ENCODE measurements at regions not wholly inside any gene's neighbourhood (a gene's known extent, or its start where the extent isn't known, plus 50 kb on each side); places are given as distances from the start of the nearest gene placed in this dataset.
"Not testable (repeated sequence)": the region's sequence is repeated elsewhere in the genome, so short reads cannot be mapped to it uniquely, and the experiment has no call there.

- DNase-seq = not testable (repeated sequence)
Measured at GRCh38 chr6:8619408-8619807, 184.1 kb upstream of the SLC35B3 start.

DNA sequence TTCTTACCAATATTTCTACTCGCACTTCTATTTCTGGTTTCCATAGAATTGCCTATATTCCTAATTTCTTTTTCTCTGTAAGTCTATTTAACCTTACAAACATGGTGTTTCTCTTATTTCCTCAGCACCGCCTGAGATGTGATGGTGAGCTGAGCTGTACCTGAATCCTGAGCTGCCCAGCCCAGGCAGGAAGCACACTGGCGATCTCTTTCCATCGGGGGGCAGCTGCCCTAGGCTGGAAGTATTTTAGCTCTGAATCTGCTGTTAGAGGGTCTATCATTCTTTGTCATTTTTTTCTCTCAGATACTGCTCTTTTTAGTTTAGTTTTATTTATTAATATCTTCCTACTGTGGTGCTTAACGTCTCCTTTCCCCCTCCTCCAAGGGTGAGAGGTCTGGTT is 173.4 kb upstream of the SLC35B3 start:
- DNase-seq = no peak

GRCh38 chr6:8589941-8590729 is 154.8 kb upstream of the SLC35B3 start:
- DNase-seq = no peak

DNA sequence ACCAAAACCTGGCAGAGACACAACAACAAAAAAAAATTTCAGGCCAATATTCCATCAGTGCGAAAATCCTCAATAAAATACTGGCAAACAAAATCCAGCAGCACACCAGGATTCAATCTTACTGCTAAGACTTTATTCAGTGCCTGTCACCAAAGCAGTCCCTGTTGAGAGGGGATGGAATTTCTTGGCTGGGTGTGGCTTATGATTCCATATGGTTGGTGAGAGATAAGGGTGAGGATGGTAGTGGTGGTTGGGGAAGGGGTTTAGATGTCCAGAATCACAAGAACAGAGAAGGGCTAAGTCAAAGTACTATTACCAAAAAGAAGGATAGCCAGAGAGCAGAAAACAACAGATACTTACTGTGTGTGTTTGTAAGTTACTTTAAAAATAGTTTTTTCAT is 152.8 kb upstream of the SLC35B3 start:
- no peak for DNase-seq

DNA sequence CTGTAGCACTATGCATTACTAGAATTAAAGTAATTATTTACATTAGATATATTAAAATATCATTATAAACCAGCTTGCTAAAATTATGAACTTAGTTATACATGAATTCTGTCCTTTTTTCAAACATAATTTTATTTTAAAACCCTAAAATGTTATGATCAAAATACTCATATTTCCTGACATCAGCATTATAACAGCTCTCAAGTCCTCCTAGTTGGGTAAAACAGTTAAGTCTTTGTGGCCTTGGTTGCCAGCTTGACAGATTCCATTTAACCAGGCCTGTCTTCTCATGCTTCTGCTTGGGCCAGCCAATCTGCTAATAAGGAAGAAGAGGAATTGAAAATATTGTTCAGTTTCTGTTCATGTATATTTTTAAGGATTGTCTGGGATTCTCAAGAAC is 147.9 kb upstream of the SLC35B3 start:
- no peak for DNase-seq

GRCh38 chr6:8579372-8579771 is 144.0 kb upstream of the SLC35B3 start:
- DNase-seq = no peak

DNA sequence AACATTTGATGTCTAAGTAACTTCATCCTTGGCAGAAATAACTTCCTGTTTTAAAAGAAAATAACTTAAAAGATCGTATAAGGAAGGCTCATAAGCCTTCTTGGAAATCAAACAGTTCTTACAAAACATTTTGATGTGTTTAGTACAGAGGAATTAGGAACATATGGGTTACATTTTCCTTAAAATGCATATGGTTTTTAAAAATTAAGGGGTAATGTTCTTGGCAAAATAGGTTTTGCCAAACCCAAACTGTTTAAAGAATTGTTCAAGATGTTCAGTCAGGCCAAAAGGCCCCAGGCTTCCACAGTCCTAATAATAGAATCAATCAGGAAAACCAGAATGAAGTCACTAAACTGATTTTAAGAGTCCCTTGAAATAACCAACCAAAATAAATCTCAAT is 142.7 kb upstream of the SLC35B3 start:
- no peak for DNase-seq

- no peak for DNase-seq
Measured at GRCh38 chr6:8574749-8575468, 139.6 kb upstream of the SLC35B3 start.

- no peak for DNase-seq
Measured at GRCh38 chr6:8574311-8574710, 139.0 kb upstream of the SLC35B3 start.

- DNase-seq = no peak
Measured at GRCh38 chr6:8570256-8570920, 135.0 kb upstream of the SLC35B3 start.

GRCh38 chr6:8562125-8562524 is 126.8 kb upstream of the SLC35B3 start:
- no peak for DNase-seq

DNA sequence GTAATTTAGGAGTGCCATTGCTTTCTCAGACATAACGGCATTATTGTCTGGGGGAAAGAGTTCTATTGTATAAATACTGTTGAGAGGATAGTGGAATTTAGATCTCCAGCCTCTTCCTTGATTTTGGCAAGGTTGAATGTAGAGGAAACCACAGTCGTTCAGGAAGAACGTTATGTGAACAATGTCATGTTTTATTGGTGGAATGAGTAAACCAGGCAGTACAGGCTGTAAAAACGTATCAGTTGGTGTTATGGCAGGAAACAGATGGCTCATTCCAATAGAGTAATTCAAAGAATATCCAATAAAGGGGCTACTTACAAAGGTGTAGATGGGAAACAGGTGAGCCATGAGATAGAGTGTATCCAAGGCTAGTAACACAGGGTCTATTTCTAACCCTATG is 123.6 kb upstream of the SLC35B3 start:
- DNase-seq = no peak

GRCh38 chr6:8557014-8557748 is 121.8 kb upstream of the SLC35B3 start:
- DNase-seq = no peak

- peak in 1 of 2 experiments; percentile 49 for DNase-seq
Measured at GRCh38 chr6:8556370-8557013, 121.1 kb upstream of the SLC35B3 start.

DNA sequence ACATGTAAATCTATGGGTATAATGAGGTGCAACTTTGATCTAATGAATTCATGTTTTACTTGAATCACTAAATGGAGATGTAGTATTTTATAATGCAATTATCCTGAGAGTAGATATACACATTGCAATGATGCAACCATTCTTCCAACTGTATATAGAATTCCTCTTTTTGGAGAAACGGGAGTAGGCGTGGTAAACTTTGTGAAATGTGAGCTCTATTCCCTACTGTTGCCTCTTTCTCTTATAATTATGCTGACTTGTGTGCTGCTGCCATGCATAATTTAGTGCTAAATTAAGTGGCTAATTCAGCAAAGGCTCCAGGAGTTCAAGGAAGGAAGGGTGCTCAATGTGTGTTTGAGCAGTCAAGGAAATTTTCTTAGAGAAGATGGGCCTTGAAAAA is 116.6 kb upstream of the SLC35B3 start:
- DNase-seq = no peak

DNA sequence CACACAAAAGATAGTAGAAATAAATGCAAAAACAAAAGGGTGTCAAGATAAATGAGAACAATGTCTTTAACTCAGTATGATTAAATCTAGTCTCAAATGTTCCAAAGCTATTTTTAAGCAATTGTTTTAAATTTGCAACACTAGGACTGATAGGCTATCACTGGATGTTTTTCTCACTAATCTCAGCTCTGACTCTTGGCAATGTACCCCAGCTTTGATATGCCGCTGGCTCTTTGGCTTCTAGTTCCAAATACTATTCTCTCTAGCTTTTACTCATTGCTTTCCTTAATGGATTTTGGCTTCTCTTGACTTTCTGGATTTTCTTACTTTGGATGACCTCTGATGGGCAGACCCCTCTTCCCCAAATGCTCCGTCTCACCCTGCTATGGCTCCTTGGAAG is 116.0 kb upstream of the SLC35B3 start:
- DNase-seq = no peak

- no peak for DNase-seq
Measured at GRCh38 chr6:8549074-8549790, 113.9 kb upstream of the SLC35B3 start.

DNA sequence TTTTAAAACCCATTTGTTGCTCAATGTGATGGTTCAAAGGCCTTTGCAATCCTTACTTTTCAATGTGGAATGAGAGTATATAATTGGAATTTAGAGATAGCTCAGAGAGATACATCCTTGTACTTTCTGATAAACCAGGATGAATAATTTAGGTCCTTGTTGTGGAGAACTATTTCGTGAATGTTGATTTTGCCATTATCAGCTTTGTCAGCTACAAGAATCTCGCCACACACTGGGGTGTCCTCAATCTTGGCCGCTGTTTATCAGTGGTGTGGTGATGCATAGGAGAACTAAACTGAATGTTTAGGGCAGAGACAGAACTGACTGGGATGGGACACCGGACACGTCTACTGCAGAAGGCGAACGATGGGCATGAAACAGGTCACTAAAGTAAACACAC is 111.2 kb upstream of the SLC35B3 start:
- no peak for DNase-seq

- DNase-seq = no peak
Measured at GRCh38 chr6:8545336-8545735, 110.0 kb upstream of the SLC35B3 start.

GRCh38 chr6:8543714-8544113 is 108.4 kb upstream of the SLC35B3 start:
- DNase-seq = no peak

GRCh38 chr6:8539453-8539852 is 104.1 kb upstream of the SLC35B3 start:
- peak in 1 of 2 experiments; percentile 41 for DNase-seq

DNA sequence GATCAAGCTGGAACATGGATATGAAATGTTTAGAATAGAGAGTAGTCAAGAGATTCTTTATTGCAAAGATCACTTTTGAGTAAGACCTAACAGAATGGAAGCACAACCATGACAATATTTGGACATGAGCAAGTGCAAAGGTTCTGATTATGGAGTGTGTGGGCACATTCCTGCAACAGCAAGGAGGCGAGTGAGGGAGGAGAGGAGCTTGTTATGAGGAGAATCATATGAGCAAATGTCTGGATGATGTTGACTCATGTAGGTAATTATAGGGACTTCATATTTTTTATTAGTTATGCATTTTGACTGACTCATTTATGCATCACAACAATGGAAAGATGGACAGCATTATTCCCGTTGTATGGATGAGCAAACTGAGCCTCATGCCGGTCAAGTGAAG is 100.8 kb upstream of the SLC35B3 start:
- no peak for DNase-seq
